Endothelial cell of umbilical vein (primary cell): ENCODE measurements at regions not wholly inside any gene's neighbourhood (a gene's known extent, or its start where the extent isn't known, plus 50 kb on each side); places are given as distances from the start of the nearest gene placed in this dataset.

Source experiments
- BruUV-seq: library from RNA; stranded (reverse); fragments of 400-500 nt; replicated peaks from 2 replicates; lab custom pipeline; 2021; lab: Mats Ljungman, UMichigan
- CTCF ChIA-PET: fragments of 300-600, 350-600 bp; sonication (Branson Sonifier 250); formaldehyde crosslinking; loops from one replicate; lab custom pipeline; 2021; ENCODE audit warnings: antibody characterized with exemption, inconsistent platforms; lab: Charles Lee
- POLR2A ChIA-PET: fragments of 300-600, 350-600 bp; sonication (Branson Sonifier 250); formaldehyde crosslinking; loops from one replicate; lab custom pipeline; 2021; ENCODE audit warnings: antibody characterized with exemption, inconsistent platforms; lab: Charles Lee
- DNase-seq: peaks from one replicate; pipeline ENCODE4 v3.0.0-alpha.2; 2011; ENCODE audit warnings: low read depth, low spot score
- FAIRE-seq: peaks from 2 replicates; lab custom pipeline; 2011; peaks lifted over from hg19 to GRCh38; lab: Jason Lieb, UNC
- H2AFZ ChIP-seq: 2 replicates; pipeline ENCODE4 v1.6.0; 2012; ENCODE audit warnings: low read depth, low read length, control low read depth, inconsistent platforms
- H3K27ac ChIP-seq: 2 replicates; pipeline ENCODE4 v1.5.1; 2011; ENCODE audit warnings: low read depth, mild to moderate bottlenecking, control low read depth, low read length, moderate library complexity; ENCODE audit not compliant: insufficient read depth
- H3K27me3 ChIP-seq, 2 experiments: 2 replicates each; pipeline versions ENCODE4 v1.6.0 to v1.6.1; 2011; ENCODE audit warnings: low read length in 2 of 2, mixed read lengths in 1 of 2; ENCODE audit not compliant: control insufficient read depth in 2 of 2, insufficient read depth in 2 of 2
- H3K36me3 ChIP-seq, 2 experiments: 2 replicates in 1 of 2; 3 replicates in 1 of 2; pipeline ENCODE4 v1.5.1; 2011; ENCODE audit warnings: low read length in 2 of 2, mild to moderate bottlenecking in 1 of 2, moderate library complexity in 1 of 2; ENCODE audit not compliant: control insufficient read depth in 2 of 2, insufficient read depth in 2 of 2; ENCODE audit errors: extremely low read depth in 1 of 2
- H3K4me1 ChIP-seq: 3 replicates; pipeline ENCODE4 v1.5.1; 2011; ENCODE audit warnings: mild to moderate bottlenecking, low read length; ENCODE audit not compliant: control insufficient read depth, insufficient read depth; ENCODE audit errors: extremely low read depth
- H3K4me2 ChIP-seq: 2 replicates; pipeline ENCODE4 v1.6.1; 2011; ENCODE audit warnings: low read length, control low read depth, mixed read lengths; ENCODE audit not compliant: insufficient read depth
- H3K4me3 ChIP-seq, 3 experiments: fragments of 200-600 bp in 1 of 3; sonication (generic), shearing (Covaris generic) in 1 of 3; replicated peaks in 1 of 3; 2 replicates each; pipeline ENCODE4 v1.5.1; 2011 to 2016; ENCODE audit warnings: control low read depth in 3 of 3, low read length in 3 of 3, mild to moderate bottlenecking in 2 of 3, inconsistent platforms in 1 of 3, low read depth in 1 of 3, moderate library complexity in 1 of 3; ENCODE audit not compliant: insufficient read depth in 1 of 3
- H3K79me2 ChIP-seq: 2 replicates; pipeline ENCODE4 v1.6.0; 2012; ENCODE audit warnings: low read length, inconsistent platforms; ENCODE audit not compliant: control insufficient read depth, insufficient read depth
- H3K9ac ChIP-seq: replicated peaks from 2 replicates; pipeline ENCODE3; 2011; ENCODE audit warnings: low read length, control low read depth; ENCODE audit not compliant: insufficient read depth; ENCODE audit errors: extremely low read depth
- H3K9me1 ChIP-seq: replicated peaks from 3 replicates; pipeline ENCODE4 v1.6.0; 2011; ENCODE audit warnings: mild to moderate bottlenecking, low read length; ENCODE audit not compliant: control insufficient read depth, insufficient read depth; ENCODE audit errors: extremely low read depth
- H3K9me3 ChIP-seq: replicated peaks from 2 replicates; pipeline ENCODE4 v1.5.1; 2012; ENCODE audit warnings: low read length, inconsistent platforms; ENCODE audit not compliant: control insufficient read depth, insufficient read depth
- H4K20me1 ChIP-seq: replicated peaks from 2 replicates; pipeline ENCODE3; 2011; ENCODE audit warnings: mild to moderate bottlenecking, low read length; ENCODE audit not compliant: control insufficient read depth, insufficient read depth; ENCODE audit errors: extremely low read depth
- EZH2 ChIP-seq: IDR thresholded peaks from 2 replicates; pipeline ENCODE4 v1.6.1; 2012; ENCODE audit warnings: borderline replicate concordance, low read depth, mild to moderate bottlenecking, moderate library complexity, low read length, inconsistent platforms; ENCODE audit not compliant: severe bottlenecking
- FOS ChIP-seq: IDR thresholded peaks from 2 replicates; pipeline ENCODE4 v1.6.1; 2011; ENCODE audit warnings: mild to moderate bottlenecking, low read length, moderate library complexity, borderline replicate concordance; ENCODE audit not compliant: insufficient read depth
- GATA2 ChIP-seq: IDR thresholded peaks from 2 replicates; pipeline ENCODE4 v1.7.0; 2011; ENCODE audit warnings: low read depth, mild to moderate bottlenecking, moderate library complexity, mixed read lengths, low read length; ENCODE audit not compliant: insufficient read length, insufficient read depth
- JUN ChIP-seq: IDR thresholded peaks from 2 replicates; pipeline ENCODE4 v1.6.1; 2011; ENCODE audit warnings: borderline replicate concordance, low read depth; ENCODE audit not compliant: insufficient read length, insufficient read depth
- MYC ChIP-seq: IDR thresholded peaks from one replicate; pipeline ENCODE4 v1.6.1; 2011; ENCODE audit warnings: mild to moderate bottlenecking, low read depth, low read length
- POLR2A ChIP-seq: IDR thresholded peaks from 2 replicates; pipeline ENCODE4 v1.6.1; 2012; ENCODE audit warnings: low read depth, mild to moderate bottlenecking, control low read depth, low read length
- POLR2AphosphoS5 ChIP-seq: IDR thresholded peaks from 2 replicates; pipeline ENCODE4 v1.6.1; 2012; ENCODE audit warnings: low read depth, mild to moderate bottlenecking, control low read depth, low read length, moderate library complexity; ENCODE audit not compliant: insufficient read depth
- dilution Hi-C: fragments of 300-500 bp; cut with MboI; formaldehyde crosslinking; loops from one replicate; pipeline ENCODE4 v1.15.0; 2019; ENCODE audit warnings: low sequenced_read_pairs; ENCODE audit not compliant: extremely low pct_ligation_motif_present
- intact Hi-C: fragments of 100-400 bp; cut with micrococcal nuclease; formaldehyde crosslinking; loops from one replicate; pipeline ENCODE4 v1.10.0; 2022
- TF ChIP-seq, protein P1 (sequence below): IDR thresholded peaks from 2 replicates; pipeline ENCODE4 v1.6.1; 2011; ENCODE audit not compliant: insufficient read depth, insufficient read length
- TF ChIP-seq, protein P2 (sequence below), 2 donors: IDR thresholded peaks; 1 replicate in 1 of 2; 2 replicates in 1 of 2; pipeline ENCODE4 v1.5.1; 2011; ENCODE audit warnings: low read length in 2 of 2, mild to moderate bottlenecking in 2 of 2, moderate library complexity in 2 of 2, control low read depth in 1 of 2, inconsistent platforms in 1 of 2, low read depth in 1 of 2; ENCODE audit not compliant: insufficient read depth in 1 of 2; ENCODE audit errors: extremely low read depth in 1 of 2

DNA sequence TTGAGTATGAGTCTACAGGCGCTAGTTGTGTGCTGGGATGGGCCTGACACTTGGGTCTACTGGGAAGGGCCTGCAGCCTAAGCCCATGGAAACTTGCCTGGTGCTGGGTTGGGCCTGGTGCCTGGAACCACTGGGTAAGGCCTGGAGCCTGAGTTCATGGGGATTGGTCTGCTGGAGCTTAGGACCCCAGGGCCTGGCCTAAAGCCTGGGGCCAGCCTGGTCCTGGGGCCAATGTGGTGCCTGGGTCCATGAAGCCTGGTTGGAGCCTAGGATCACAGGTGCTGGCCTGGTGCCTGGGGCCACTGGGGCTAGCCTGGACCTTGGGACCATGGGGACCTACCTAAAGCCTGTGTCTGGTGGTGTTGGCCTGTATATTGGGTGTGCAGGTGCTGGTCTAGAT, 270.3 kb upstream of the GRIA3 start:
- dilution Hi-C loops = no loop called here
- intact Hi-C loops = no loop called here

More for the DNA sequence above, 270.3 kb upstream of the GRIA3 start:
- no peaks in the 10 kb centered on the region for H3K79me2 ChIP-seq
- FAIRE-seq = no peak
- no peak for DNase-seq
- H3K27ac ChIP-seq = no peak overlapping the region
- TF ChIP-seq FOS = no peak
- no peak for TF ChIP-seq EZH2
- no peak for TF ChIP-seq MYC
- no peak for TF ChIP-seq JUN
- TF ChIP-seq, protein P1, sequence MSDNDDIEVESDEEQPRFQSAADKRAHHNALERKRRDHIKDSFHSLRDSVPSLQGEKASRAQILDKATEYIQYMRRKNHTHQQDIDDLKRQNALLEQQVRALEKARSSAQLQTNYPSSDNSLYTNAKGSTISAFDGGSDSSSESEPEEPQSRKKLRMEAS = no peak
- no peak for TF ChIP-seq POLR2A
- TF ChIP-seq GATA2 = no peak
- TF ChIP-seq, protein P2, sequence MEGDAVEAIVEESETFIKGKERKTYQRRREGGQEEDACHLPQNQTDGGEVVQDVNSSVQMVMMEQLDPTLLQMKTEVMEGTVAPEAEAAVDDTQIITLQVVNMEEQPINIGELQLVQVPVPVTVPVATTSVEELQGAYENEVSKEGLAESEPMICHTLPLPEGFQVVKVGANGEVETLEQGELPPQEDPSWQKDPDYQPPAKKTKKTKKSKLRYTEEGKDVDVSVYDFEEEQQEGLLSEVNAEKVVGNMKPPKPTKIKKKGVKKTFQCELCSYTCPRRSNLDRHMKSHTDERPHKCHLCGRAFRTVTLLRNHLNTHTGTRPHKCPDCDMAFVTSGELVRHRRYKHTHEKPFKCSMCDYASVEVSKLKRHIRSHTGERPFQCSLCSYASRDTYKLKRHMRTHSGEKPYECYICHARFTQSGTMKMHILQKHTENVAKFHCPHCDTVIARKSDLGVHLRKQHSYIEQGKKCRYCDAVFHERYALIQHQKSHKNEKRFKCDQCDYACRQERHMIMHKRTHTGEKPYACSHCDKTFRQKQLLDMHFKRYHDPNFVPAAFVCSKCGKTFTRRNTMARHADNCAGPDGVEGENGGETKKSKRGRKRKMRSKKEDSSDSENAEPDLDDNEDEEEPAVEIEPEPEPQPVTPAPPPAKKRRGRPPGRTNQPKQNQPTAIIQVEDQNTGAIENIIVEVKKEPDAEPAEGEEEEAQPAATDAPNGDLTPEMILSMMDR (IDR thresholded peaks at IDR 0.05; ENCODE audit: extremely low read depth in 1 of 2, insufficient read depth in 1 of 2, low read depth in 1 of 2, low read length in 2 of 2) = no peak
- TF ChIP-seq POLR2AphosphoS5 = no peak
- CTCF ChIA-PET = no interaction called here
- H3K9me1 ChIP-seq = no peaks in the 10 kb centered on the region
- H3K4me2 ChIP-seq = no peak overlapping the region
- H3K9me3 ChIP-seq = no peaks in the 10 kb centered on the region
- H3K4me1 ChIP-seq = no peaks in the 10 kb centered on the region
- POLR2A ChIA-PET = no interaction called here
- no peaks in the 10 kb centered on the region for H3K27me3 ChIP-seq
- no TSS peak for BruUV-seq
- no peaks in the 10 kb centered on the region for H4K20me1 ChIP-seq
- H3K36me3 ChIP-seq = no peaks in the 10 kb centered on the region
- H3K4me3 ChIP-seq = no peak overlapping the region
- no peak overlapping the region for H3K9ac ChIP-seq
- H2AFZ ChIP-seq = no peak overlapping the region
